CD8-positive, alpha-beta memory T cell (primary cell): ENCODE measurements at regions not wholly inside any gene's neighbourhood (a gene's known extent, or its start where the extent isn't known, plus 50 kb on each side); places are given as distances from the start of the nearest gene placed in this dataset.

Source experiments
- CTCF ChIA-PET: fragments of 350-600 bp; sonication (Branson Sonifier 250); formaldehyde crosslinking; loops from one replicate; lab custom pipeline; 2021; ENCODE audit warnings: antibody characterized with exemption; lab: Charles Lee
- POLR2A ChIA-PET: fragments of 350-600 bp; sonication (Branson Sonifier 250); formaldehyde crosslinking; loops from one replicate; lab custom pipeline; 2021; ENCODE audit warnings: antibody characterized with exemption; lab: Charles Lee
- DNase-seq, 5 donors: peaks; one replicate each; pipeline versions ENCODE4 v3.0.0 to v3.0.0-alpha.2; 2020 to 2022; ENCODE audit warnings: mixed read lengths in 1 of 5
- H3K27ac ChIP-seq: one replicate; pipeline ENCODE4 v1.7.0; 2013; ENCODE audit warnings: low read depth, mild to moderate bottlenecking, low read length, moderate library complexity
- H3K27me3 ChIP-seq: 2 replicates; pipeline ENCODE4 v1.7.0; 2013; ENCODE audit warnings: low read length, mild to moderate bottlenecking; ENCODE audit not compliant: insufficient read depth, poor library complexity, severe bottlenecking
- H3K36me3 ChIP-seq: 2 replicates; pipeline ENCODE4 v1.7.0; 2013; ENCODE audit warnings: mild to moderate bottlenecking, low read length, moderate library complexity; ENCODE audit not compliant: insufficient read depth
- H3K4me1 ChIP-seq: 2 replicates; pipeline ENCODE4 v1.7.0; 2013; ENCODE audit warnings: mild to moderate bottlenecking, low read length, moderate library complexity; ENCODE audit not compliant: insufficient read depth
- H3K4me3 ChIP-seq: 2 replicates; pipeline ENCODE4 v1.7.0; 2013; ENCODE audit warnings: mild to moderate bottlenecking, low read length
- H3K9me3 ChIP-seq: 2 replicates; pipeline ENCODE4 v1.7.0; 2013; ENCODE audit warnings: mild to moderate bottlenecking, low read length
- H3K27ac Mint-ChIP-seq, 8 donors: one replicate each; pipeline ENCODE4 v1.8.0; 2020 to 2021; ENCODE audit warnings: mixed read lengths in 8 of 8, mild to moderate bottlenecking in 6 of 8, inconsistent platforms in 3 of 8, moderate library complexity in 3 of 8
- H3K27me3 Mint-ChIP-seq, 2 donors: one replicate each; pipeline ENCODE4 v1.8.0; 2020 to 2021; ENCODE audit warnings: mixed read lengths in 2 of 2, mild to moderate bottlenecking in 1 of 2, moderate library complexity in 1 of 2
- H3K36me3 Mint-ChIP-seq, 3 donors: one replicate each; pipeline ENCODE4 v1.8.0; 2020 to 2021; ENCODE audit warnings: mixed read lengths in 3 of 3, inconsistent platforms in 1 of 3, mild to moderate bottlenecking in 1 of 3
- H3K4me1 Mint-ChIP-seq, 3 donors: one replicate each; pipeline ENCODE4 v1.8.0; 2020 to 2021; ENCODE audit warnings: mixed read lengths in 3 of 3, inconsistent platforms in 1 of 3, mild to moderate bottlenecking in 1 of 3
- H3K4me3 Mint-ChIP-seq, 7 donors: one replicate each; pipeline ENCODE4 v1.8.0; 2020 to 2021; ENCODE audit warnings: mixed read lengths in 7 of 7, mild to moderate bottlenecking in 6 of 7, moderate library complexity in 4 of 7, inconsistent platforms in 2 of 7
- H3K9me3 Mint-ChIP-seq, 5 donors: one replicate each; pipeline ENCODE4 v1.8.0; 2020 to 2022; ENCODE audit warnings: mixed read lengths in 5 of 5, mild to moderate bottlenecking in 3 of 5, moderate library complexity in 2 of 5, inconsistent platforms in 1 of 5

DNA sequence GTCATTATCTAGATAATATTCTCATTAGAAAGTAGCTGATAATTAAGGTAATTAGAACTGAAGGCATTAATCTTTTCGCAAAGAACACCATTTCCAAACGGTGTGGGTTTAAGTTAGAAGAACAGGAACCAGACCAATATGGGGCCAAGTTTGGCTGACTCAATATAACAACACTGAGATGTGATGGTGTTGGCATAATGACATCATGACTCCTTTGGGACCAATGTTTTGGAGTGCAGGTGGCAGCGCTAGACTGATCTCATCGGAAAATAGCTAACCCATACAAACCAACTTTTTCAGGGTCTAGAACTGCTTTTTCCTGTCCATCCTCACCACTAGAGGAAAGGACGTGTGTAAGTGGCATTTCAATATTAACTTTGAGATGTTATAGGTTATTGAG is 1171.7 kb upstream of the ZEB2 start:
- Histone ChIP-seq H3K27me3 (no peaks in the 10 kb centered on the region), H3K4me1 (no peaks in the 10 kb centered on the region), H3K36me3 (no peaks in the 10 kb centered on the region), H3K4me3 (no peak overlapping the region), H3K27ac (no peak overlapping the region), H3K9me3 (no peaks in the 10 kb centered on the region)
- no peaks in the 10 kb centered on the region for H3K4me1 Mint-ChIP-seq
- peaks cover 0 to 9% (median 0%) of the 10 kb centered on the region in 5 donors for H3K9me3 Mint-ChIP-seq
- POLR2A ChIA-PET: no interaction called here
- H3K4me3 Mint-ChIP-seq: no peak overlapping the region
- H3K27ac Mint-ChIP-seq: no peak overlapping the region
- no peaks in the 10 kb centered on the region for H3K27me3 Mint-ChIP-seq
- no peak for DNase-seq
- CTCF ChIA-PET: no interaction called here
- no peaks in the 10 kb centered on the region for H3K36me3 Mint-ChIP-seq

DNA sequence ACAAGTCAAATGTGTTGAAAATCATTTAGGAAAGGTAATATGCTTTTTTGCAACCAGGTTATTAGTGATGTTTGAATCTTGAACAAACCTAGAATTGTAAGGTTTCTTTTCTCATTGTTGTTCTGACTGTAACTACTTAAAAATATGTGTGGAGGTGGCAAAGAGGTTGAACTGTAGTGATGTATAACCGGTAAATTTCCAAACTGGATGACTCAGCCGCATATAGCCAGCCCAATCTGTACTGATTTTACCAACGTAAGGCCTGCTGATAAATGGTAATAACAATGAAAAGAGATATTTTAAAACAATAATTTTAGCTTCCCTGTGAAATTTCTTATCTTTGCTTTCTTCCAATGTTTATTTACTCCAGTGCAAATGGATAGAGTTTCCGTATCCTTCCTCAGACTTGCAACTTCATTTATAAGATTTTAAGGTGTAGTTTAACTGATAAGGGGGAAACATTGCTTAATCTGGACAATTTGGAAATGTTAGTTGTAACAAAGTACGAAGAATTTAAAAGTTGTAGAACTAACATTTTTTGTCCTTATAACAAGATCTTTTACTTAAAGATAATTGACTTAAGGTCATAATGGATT is 1170.4 kb upstream of the ZEB2 start:
- Histone ChIP-seq H3K36me3 (no peaks in the 10 kb centered on the region), H3K27ac (no peak overlapping the region), H3K9me3 (no peaks in the 10 kb centered on the region), H3K27me3 (no peaks in the 10 kb centered on the region), H3K4me3 (no peak overlapping the region), H3K4me1 (no peaks in the 10 kb centered on the region)
- Mint-ChIP-seq H3K4me3 (no peak overlapping the region), H3K4me1 (no peaks in the 10 kb centered on the region), H3K36me3 (no peaks in the 10 kb centered on the region), H3K27me3 (peaks cover 0 to 2% of the 10 kb centered on the region in 2 donors), H3K9me3 (peaks cover 0 to 12% (median 0%) of the 10 kb centered on the region in 5 donors), H3K27ac (no peak overlapping the region)
- POLR2A ChIA-PET: no interaction called here
- no peak for DNase-seq
- CTCF ChIA-PET: no interaction called here

DNA sequence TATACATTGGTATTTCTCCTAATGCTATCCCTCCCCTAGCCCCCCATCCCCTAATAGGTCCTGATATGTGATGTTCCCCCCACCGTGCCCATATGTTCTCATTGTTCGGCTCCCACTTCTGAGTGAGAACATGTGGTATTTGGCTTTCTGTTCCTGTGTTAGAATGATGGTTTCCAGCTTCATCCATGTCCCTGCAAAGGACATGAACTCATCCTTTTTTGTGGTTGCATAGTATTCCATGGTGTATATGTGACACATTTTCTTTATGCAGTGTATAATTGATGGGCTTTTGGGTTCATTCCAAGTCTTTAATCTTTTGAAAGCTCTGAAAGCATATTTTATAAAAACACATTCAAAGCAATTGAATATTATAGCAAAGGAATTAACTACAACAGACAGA is 1169.4 kb upstream of the ZEB2 start:
- Histone ChIP-seq H3K27ac (no peak overlapping the region), H3K4me1 (no peaks in the 10 kb centered on the region), H3K4me3 (no peak overlapping the region), H3K36me3 (no peaks in the 10 kb centered on the region), H3K27me3 (no peaks in the 10 kb centered on the region), H3K9me3 (no peaks in the 10 kb centered on the region)
- no peaks in the 10 kb centered on the region for H3K36me3 Mint-ChIP-seq
- H3K27ac Mint-ChIP-seq: no peak overlapping the region
- CTCF ChIA-PET: no interaction called here
- H3K4me3 Mint-ChIP-seq: no peak overlapping the region
- peaks cover 0 to 2% of the 10 kb centered on the region in 2 donors for H3K27me3 Mint-ChIP-seq
- peaks cover 0 to 12% (median 0%) of the 10 kb centered on the region in 5 donors for H3K9me3 Mint-ChIP-seq
- H3K4me1 Mint-ChIP-seq: no peaks in the 10 kb centered on the region
- POLR2A ChIA-PET: no interaction called here
- no peak for DNase-seq

DNA sequence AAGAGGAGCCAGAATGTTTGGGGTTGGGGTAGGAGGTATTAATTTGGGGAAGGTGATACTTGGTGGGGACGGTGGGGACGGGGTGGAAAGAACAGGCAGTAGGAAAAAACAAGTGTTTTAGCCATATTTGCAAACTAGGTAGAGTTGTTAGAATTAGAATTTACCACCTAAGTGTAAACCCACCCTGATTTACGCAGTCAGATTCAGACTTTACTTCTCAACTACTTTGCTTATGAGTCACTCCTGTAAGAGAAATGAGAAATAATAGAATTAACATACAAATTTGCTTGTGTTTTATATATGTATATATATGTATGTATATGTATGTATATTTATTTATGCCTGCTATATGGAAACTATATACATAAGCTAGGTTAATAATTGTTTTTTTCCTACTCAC is 1168.2 kb upstream of the ZEB2 start:
- peaks cover 0 to 2% of the 10 kb centered on the region in 2 donors for H3K27me3 Mint-ChIP-seq
- no peaks in the 10 kb centered on the region for H3K4me1 Mint-ChIP-seq
- Histone ChIP-seq H3K36me3 (no peaks in the 10 kb centered on the region), H3K27ac (no peak overlapping the region), H3K27me3 (no peaks in the 10 kb centered on the region), H3K4me1 (no peaks in the 10 kb centered on the region), H3K4me3 (no peak overlapping the region), H3K9me3 (no peaks in the 10 kb centered on the region)
- DNase-seq: no peak
- H3K27ac Mint-ChIP-seq: no peak overlapping the region
- ChIA-PET CTCF (no interaction called here), POLR2A (no interaction called here)
- no peaks in the 10 kb centered on the region for H3K36me3 Mint-ChIP-seq
- peaks cover 0 to 13% (median 0%) of the 10 kb centered on the region in 5 donors for H3K9me3 Mint-ChIP-seq
- no peak overlapping the region for H3K4me3 Mint-ChIP-seq

DNA sequence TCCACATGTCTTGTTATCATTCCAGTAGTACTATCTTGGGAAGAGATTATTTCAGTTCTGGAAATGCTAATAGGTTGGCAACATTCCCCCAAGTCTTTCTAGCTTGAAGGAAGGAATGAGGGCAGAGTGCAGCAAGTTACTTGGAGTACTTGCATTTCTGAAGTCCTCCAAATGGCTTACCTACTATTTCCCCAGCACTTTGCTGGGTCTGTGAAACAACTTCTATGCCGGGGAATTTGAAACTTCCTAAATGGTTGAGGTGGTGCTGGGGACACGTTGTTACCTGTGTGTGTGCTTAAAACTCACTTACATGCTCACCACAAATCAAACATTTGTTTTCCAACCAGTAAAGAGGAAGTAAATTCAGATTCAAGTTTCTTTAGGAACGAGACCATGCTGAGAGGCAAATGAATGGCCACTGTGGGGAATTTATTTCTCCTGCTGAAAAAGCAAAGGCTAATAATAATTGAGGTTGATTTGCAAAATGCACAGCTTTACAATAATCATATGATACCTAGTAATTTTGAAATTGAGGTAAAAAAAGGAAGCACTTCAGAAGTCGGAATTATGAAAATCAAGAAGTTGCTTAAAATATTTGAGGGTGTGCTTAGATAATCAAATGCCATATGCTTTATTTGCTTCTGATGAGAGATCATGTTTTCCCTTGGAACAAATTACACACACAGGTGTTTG is 1167.7 kb upstream of the ZEB2 start:
- H3K36me3 ChIP-seq: no peaks in the 10 kb centered on the region
- H3K27me3 Mint-ChIP-seq: peaks cover 0 to 2% of the 10 kb centered on the region in 2 donors
- no peak overlapping the region for H3K27ac Mint-ChIP-seq
- no peak overlapping the region for H3K4me3 ChIP-seq
- POLR2A ChIA-PET: no interaction called here
- no peaks in the 10 kb centered on the region for H3K9me3 ChIP-seq
- CTCF ChIA-PET: no interaction called here
- DNase-seq: no peak
- H3K4me1 ChIP-seq: no peaks in the 10 kb centered on the region
- peaks cover 0 to 17% (median 0%) of the 10 kb centered on the region in 5 donors for H3K9me3 Mint-ChIP-seq
- H3K4me3 Mint-ChIP-seq: no peak overlapping the region
- no peak overlapping the region for H3K27ac ChIP-seq
- H3K27me3 ChIP-seq: no peaks in the 10 kb centered on the region
- no peaks in the 10 kb centered on the region for H3K4me1 Mint-ChIP-seq
- H3K36me3 Mint-ChIP-seq: no peaks in the 10 kb centered on the region

DNA sequence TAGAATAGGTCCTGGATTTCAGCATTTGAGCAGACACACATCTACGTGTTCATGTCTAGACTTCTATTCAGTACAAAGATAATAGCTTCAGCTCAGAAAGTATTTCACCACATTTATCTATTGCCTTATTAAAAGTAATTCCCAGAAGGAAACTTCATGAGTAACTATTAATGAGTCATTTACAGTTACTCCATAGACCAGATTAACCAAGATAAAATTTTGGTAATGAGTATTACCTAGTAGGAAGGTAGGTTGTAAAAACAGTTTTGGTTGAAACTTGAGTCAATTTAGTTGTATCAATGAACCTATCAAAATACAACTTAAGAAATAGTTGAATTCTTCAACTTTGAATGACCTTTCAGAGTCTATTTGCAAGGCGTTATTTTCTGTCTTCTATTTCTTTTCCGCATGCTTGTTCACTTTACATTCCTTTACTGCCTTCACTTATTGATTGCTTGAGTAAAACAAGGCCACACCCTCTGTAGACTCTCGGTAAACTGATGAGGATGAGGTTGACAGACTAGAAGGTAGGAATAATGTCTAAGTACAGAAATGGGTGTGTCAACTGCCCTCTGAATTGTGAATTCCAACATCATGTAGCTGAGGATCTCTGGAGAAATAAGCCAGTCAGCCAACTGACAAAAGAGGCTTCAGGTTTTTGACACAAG is 1165.6 kb upstream of the ZEB2 start:
- CTCF ChIA-PET: no interaction called here

DNA sequence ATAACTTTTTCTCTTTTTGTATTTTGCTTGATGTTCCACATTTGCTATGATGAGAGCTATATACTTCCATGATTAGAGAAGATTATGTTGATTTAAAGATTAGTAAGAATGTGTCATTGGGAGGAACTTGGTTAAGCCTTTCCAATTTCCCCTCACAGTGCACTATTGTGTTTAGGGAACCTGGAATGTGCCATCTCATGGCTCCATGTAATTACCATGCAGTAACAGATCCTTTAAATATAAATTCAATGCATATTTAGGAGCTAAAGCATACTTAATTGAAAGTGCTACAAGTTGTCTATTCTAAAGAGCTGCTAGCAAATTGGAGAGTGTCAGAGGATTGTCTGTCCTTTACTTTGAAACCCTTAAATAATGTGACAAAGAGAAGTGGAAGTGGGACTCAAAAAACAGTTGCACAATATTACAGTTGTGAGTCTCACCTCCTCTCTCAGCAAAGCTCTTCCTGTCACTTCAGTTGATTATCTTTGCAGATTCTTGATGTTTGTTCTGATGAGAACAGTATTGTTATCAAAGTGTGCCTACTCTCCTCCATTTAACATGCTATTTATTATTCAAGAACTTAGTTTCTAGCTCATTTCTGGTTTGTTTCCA is 1162.7 kb upstream of the ZEB2 start:
- Histone ChIP-seq H3K27ac (no peak overlapping the region), H3K4me3 (no peak overlapping the region), H3K36me3 (no peaks in the 10 kb centered on the region), H3K27me3 (no peaks in the 10 kb centered on the region), H3K9me3 (no peaks in the 10 kb centered on the region), H3K4me1 (no peaks in the 10 kb centered on the region)
- H3K27ac Mint-ChIP-seq: no peak overlapping the region
- H3K9me3 Mint-ChIP-seq: peaks cover 0 to 14% (median 3%) of the 10 kb centered on the region in 5 donors
- ChIA-PET CTCF (no interaction called here), POLR2A (no interaction called here)
- no peak overlapping the region for H3K4me3 Mint-ChIP-seq
- peaks cover 0 to 2% of the 10 kb centered on the region in 2 donors for H3K27me3 Mint-ChIP-seq
- H3K36me3 Mint-ChIP-seq: no peaks in the 10 kb centered on the region
- no peaks in the 10 kb centered on the region for H3K4me1 Mint-ChIP-seq
- DNase-seq: no peak

More for the DNA sequence above, 1165.6 kb upstream of the ZEB2 start:
- peaks cover 0 to 2% of the 10 kb centered on the region in 2 donors for H3K27me3 Mint-ChIP-seq
- peaks cover 0 to 14% (median 0%) of the 10 kb centered on the region in 5 donors for H3K9me3 Mint-ChIP-seq
- POLR2A ChIA-PET: no interaction called here
- H3K4me1 Mint-ChIP-seq: no peaks in the 10 kb centered on the region
- H3K27ac ChIP-seq: no peak overlapping the region
- no peaks in the 10 kb centered on the region for H3K9me3 ChIP-seq
- H3K4me3 ChIP-seq: no peak overlapping the region
- H3K36me3 ChIP-seq: no peaks in the 10 kb centered on the region
- H3K4me3 Mint-ChIP-seq: no peak overlapping the region
- H3K27ac Mint-ChIP-seq: no peak overlapping the region
- no peaks in the 10 kb centered on the region for H3K27me3 ChIP-seq
- H3K36me3 Mint-ChIP-seq: no peaks in the 10 kb centered on the region
- DNase-seq: no peak
- no peaks in the 10 kb centered on the region for H3K4me1 ChIP-seq

DNA sequence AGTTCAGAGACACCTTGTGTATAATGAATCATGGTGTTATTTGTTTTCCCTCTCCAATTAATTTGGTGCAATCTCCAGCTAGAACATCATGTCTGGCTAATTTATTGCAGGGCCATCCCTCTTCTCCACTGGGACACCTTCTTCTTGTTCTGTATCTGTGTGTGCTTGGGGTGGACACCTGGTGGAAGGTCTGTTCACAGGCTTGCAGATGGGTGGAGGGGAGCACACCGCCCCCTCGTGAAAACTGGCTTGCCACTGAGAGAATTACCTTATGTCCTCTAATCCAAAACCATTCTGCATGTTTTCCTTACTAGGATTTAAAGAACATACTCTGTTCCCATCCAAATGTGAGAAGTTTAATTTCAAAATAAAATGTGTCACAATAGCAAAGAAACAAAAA is 1160.4 kb upstream of the ZEB2 start:
- ChIA-PET CTCF (no interaction called here), POLR2A (no interaction called here)
- H3K27ac Mint-ChIP-seq: no peak overlapping the region

More for the DNA sequence above, 1160.4 kb upstream of the ZEB2 start:
- H3K4me1 ChIP-seq: no peaks in the 10 kb centered on the region
- Mint-ChIP-seq H3K4me3 (no peak overlapping the region), H3K4me1 (no peaks in the 10 kb centered on the region), H3K9me3 (peaks cover 0 to 5% (median 3%) of the 10 kb centered on the region in 5 donors), H3K27me3 (no peaks in the 10 kb centered on the region), H3K36me3 (no peaks in the 10 kb centered on the region)
- no peaks in the 10 kb centered on the region for H3K9me3 ChIP-seq
- no peak overlapping the region for H3K27ac ChIP-seq
- H3K4me3 ChIP-seq: no peak overlapping the region
- no peak for DNase-seq
- H3K27me3 ChIP-seq: no peaks in the 10 kb centered on the region
- H3K36me3 ChIP-seq: no peaks in the 10 kb centered on the region
